Astrocyte (in vitro differentiated cells and primary cell): ENCODE measurements at regions not wholly inside any gene's neighbourhood (a gene's known extent, or its start where the extent isn't known, plus 50 kb on each side); places are given as distances from the start of the nearest gene placed in this dataset.

Source experiments
- DNase-seq: peaks from one replicate; pipeline ENCODE4 v3.0.0-alpha.2; 2010; ENCODE audit warnings: low read depth
- FAIRE-seq: peaks from 2 replicates; lab custom pipeline; 2011; peaks lifted over from hg19 to GRCh38; lab: Jason Lieb, UNC
- H2AFZ ChIP-seq: 2 replicates; pipeline ENCODE4 v1.6.0; 2012; ENCODE audit warnings: low read depth, low read length, inconsistent platforms
- H3K27ac ChIP-seq: 2 replicates; pipeline ENCODE4 v1.5.1; 2011; ENCODE audit warnings: low read depth, low read length, inconsistent platforms
- H3K27me3 ChIP-seq: 2 replicates; pipeline ENCODE4 v1.6.0; 2011; ENCODE audit warnings: low read length, inconsistent platforms; ENCODE audit not compliant: insufficient read depth
- H3K36me3 ChIP-seq: 2 replicates; pipeline ENCODE4 v1.5.1; 2011; ENCODE audit warnings: low read length, inconsistent platforms; ENCODE audit not compliant: insufficient read depth
- H3K4me1 ChIP-seq: 2 replicates; pipeline ENCODE4 v1.5.1; 2011; ENCODE audit warnings: low read length, inconsistent platforms; ENCODE audit not compliant: insufficient read depth
- H3K4me2 ChIP-seq: 2 replicates; pipeline ENCODE4 v1.6.0; 2012; ENCODE audit warnings: low read length, inconsistent platforms
- H3K4me3 ChIP-seq: 2 replicates; pipeline ENCODE4 v1.5.1; 2011; ENCODE audit warnings: low read depth, mild to moderate bottlenecking, low read length, inconsistent platforms; ENCODE audit not compliant: insufficient read depth
- H3K79me2 ChIP-seq: 2 replicates; pipeline ENCODE4 v1.6.0; 2012; ENCODE audit warnings: mild to moderate bottlenecking, low read length, inconsistent platforms; ENCODE audit not compliant: insufficient read depth
- H3K9ac ChIP-seq: 2 replicates; pipeline ENCODE4 v1.6.0; 2012; ENCODE audit warnings: mild to moderate bottlenecking, low read length, inconsistent platforms
- H3K9me3 ChIP-seq: 2 replicates; pipeline ENCODE4 v1.5.1; 2012; ENCODE audit warnings: low read depth, mild to moderate bottlenecking, low read length, inconsistent platforms; ENCODE audit not compliant: insufficient read depth
- H4K20me1 ChIP-seq: 2 replicates; pipeline ENCODE4 v1.6.0; 2012; ENCODE audit warnings: low read length, inconsistent platforms; ENCODE audit not compliant: insufficient read depth
- H3K27ac Mint-ChIP-seq: one replicate; pipeline ENCODE4 v1.8.0; 2021; ENCODE audit warnings: mild to moderate bottlenecking, mixed read lengths; ENCODE audit not compliant: unreplicated experiment
- H3K27me3 Mint-ChIP-seq: one replicate; pipeline ENCODE4 v1.8.0; 2021; ENCODE audit warnings: low read depth, mixed read lengths; ENCODE audit not compliant: unreplicated experiment
- H3K36me3 Mint-ChIP-seq: one replicate; pipeline ENCODE4 v1.8.0; 2021; ENCODE audit warnings: low read depth, mixed read lengths; ENCODE audit not compliant: unreplicated experiment
- H3K4me1 Mint-ChIP-seq: one replicate; pipeline ENCODE4 v1.8.0; 2021; ENCODE audit warnings: low read depth, mixed read lengths; ENCODE audit not compliant: unreplicated experiment
- H3K4me3 Mint-ChIP-seq: one replicate; pipeline ENCODE4 v1.8.0; 2021; ENCODE audit warnings: mild to moderate bottlenecking, moderate library complexity, mixed read lengths; ENCODE audit not compliant: unreplicated experiment
- H3K9me3 Mint-ChIP-seq: one replicate; pipeline ENCODE4 v1.8.0; 2021; ENCODE audit warnings: mild to moderate bottlenecking, mixed read lengths; ENCODE audit not compliant: unreplicated experiment
- CTCF ChIP-seq: IDR thresholded peaks from 2 replicates; pipeline ENCODE4 v1.5.1; 2011; ENCODE audit warnings: low read depth, mild to moderate bottlenecking, inconsistent platforms, low read length, moderate library complexity; ENCODE audit not compliant: insufficient read depth
- EZH2 ChIP-seq: IDR thresholded peaks from 2 replicates; pipeline ENCODE4 v1.6.1; 2012; ENCODE audit warnings: mild to moderate bottlenecking, low read length, inconsistent platforms; ENCODE audit not compliant: insufficient read depth

DNA sequence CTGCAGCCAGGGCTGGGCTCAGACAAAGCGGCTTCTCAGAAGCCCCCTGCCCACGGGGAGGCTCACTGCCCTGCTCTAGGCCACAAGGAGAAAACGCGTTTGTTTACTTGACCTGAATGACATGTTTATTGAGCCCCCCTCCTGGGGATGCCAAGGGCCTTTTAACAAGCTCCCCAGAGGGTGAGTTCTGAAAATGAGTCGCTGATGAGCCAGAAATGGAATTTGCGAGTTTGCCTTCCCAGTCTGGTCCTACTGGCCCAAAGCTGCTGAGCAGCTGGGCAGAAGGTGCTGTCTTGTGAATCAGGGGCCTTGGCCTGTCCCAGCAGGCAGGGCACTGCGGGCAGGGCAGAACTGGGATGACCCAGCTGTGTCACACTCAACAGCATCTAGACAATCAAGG, 120.6 kb downstream of the SYF2 start:
- no peak overlapping the region for H3K9ac ChIP-seq
- H3K27me3 ChIP-seq, result peaks cover 12% of the 10 kb centered on the region
- Mint-ChIP-seq H3K27ac (no peak overlapping the region), H3K4me3 (no peak overlapping the region), H3K9me3 (peaks cover 12% of the 10 kb centered on the region), H3K4me1 (peaks cover 7% of the 10 kb centered on the region), H3K36me3 (peaks cover 8% of the 10 kb centered on the region), H3K27me3 (peaks cover 23% of the 10 kb centered on the region)
- H4K20me1 ChIP-seq, result no peaks in the 10 kb centered on the region
- peaks cover 3% of the 10 kb centered on the region for H3K4me1 ChIP-seq
- H3K4me3 ChIP-seq, result no peak overlapping the region
- H3K9me3 ChIP-seq, result no peaks in the 10 kb centered on the region
- H3K36me3 ChIP-seq, result no peaks in the 10 kb centered on the region
- no peak for FAIRE-seq
- H3K79me2 ChIP-seq, result no peaks in the 10 kb centered on the region
- H3K4me2 ChIP-seq, result no peak overlapping the region
- no peak overlapping the region for H3K27ac ChIP-seq
- DNase-seq, result no peak
- TF ChIP-seq CTCF, result no peak
- no peak for TF ChIP-seq EZH2
- no peak overlapping the region for H2AFZ ChIP-seq

GRCh38 chr1:25110485-25110884, 121.8 kb downstream of the SYF2 start:
- H3K27ac Mint-ChIP-seq, result no peak overlapping the region

More at GRCh38 chr1:25110485-25110884, 121.8 kb downstream of the SYF2 start:
- Histone ChIP-seq H3K9me3 (no peaks in the 10 kb centered on the region), H3K4me1 (peaks cover 3% of the 10 kb centered on the region), H3K27ac (no peak overlapping the region), H3K27me3 (peaks cover 9% of the 10 kb centered on the region), H3K36me3 (no peaks in the 10 kb centered on the region), H4K20me1 (no peaks in the 10 kb centered on the region), H3K79me2 (no peaks in the 10 kb centered on the region), H3K4me2 (no peak overlapping the region), H2AFZ (no peak overlapping the region), H3K4me3 (no peak overlapping the region), H3K9ac (no peak overlapping the region)
- H3K4me1 Mint-ChIP-seq, result peaks cover 9% of the 10 kb centered on the region
- peaks cover 9% of the 10 kb centered on the region for H3K9me3 Mint-ChIP-seq
- peaks cover 21% of the 10 kb centered on the region for H3K27me3 Mint-ChIP-seq
- no peak for TF ChIP-seq EZH2
- TF ChIP-seq CTCF, result no peak
- DNase-seq (no peak), FAIRE-seq (no peak)
- no peak overlapping the region for H3K4me3 Mint-ChIP-seq
- peaks cover 6% of the 10 kb centered on the region for H3K36me3 Mint-ChIP-seq
